ENCODE measurements at regions not wholly inside any gene's neighbourhood (a gene's known extent, or its start where the extent isn't known, plus 50 kb on each side); places are given as distances from the start of the nearest gene placed in this dataset.

DNA sequence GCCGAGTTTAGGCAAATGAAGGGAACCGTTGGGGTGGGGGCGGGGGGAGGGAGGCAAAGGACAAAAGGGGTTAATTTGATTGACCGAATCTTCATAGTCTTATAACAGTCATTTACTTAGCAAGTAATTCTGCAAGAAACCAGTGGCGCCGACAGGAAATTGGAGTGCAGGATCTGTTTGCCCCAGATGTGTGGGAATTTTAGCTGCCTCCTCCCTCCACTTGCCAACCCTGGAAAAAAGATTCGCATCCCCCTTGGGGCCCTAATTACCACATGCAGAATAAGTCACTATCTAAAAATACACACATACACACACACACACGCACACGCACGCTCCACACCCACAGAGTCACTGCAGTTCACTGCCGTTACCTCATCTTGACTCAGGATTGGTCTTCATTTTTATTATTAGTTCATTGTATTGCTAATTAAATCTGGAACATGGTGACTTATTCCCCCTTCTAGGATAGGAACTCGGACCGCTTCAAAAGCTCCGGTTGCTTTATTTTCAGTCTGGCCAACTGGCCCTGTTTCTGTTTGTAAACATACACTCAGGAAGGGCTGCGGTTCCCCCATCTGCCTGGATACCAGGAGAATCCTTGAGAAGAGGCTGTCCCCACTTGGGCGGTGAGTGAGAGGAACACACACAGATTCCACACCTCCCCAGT is 241.6 kb upstream of the SALL1 start:
- DNase-seq (ENCODE audit: low read depth in 2 of 2) = no peak

DNA sequence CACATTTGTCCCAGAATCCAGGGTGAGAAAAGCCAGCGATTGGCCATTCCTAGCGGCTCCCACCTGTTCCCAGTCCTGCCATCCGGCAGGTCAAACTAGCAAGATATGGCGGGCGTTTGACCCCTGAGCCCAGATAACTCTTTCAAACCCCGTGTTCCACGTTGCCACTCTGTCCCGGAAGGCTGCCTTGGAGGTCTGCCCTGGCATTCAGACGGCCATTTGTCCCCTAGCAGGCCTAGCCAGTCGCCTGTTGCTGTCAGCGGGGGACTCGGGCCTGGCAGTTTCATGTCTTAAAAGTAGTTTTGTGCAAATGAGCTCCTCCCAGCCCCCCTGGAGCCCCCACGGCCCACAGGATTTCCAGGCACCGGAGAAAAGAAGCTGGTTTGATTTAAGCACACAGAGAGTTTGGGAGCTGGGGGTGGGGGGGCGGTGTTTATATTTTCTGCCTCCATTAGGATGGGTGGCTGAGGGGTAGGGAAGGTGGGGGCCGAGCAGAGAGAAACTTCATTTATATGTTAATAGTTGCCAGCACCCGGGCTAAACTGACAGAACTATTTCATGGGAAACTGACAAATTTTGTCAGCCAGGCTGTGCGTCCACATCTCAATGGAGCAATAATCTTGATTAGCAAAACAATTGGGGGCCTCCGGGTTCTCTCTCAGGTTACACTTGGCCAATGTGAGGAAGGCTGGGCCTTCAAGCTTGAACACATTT is 240.9 kb upstream of the SALL1 start:
- no peak for DNase-seq (ENCODE audit: low read depth in 2 of 2)

DNA sequence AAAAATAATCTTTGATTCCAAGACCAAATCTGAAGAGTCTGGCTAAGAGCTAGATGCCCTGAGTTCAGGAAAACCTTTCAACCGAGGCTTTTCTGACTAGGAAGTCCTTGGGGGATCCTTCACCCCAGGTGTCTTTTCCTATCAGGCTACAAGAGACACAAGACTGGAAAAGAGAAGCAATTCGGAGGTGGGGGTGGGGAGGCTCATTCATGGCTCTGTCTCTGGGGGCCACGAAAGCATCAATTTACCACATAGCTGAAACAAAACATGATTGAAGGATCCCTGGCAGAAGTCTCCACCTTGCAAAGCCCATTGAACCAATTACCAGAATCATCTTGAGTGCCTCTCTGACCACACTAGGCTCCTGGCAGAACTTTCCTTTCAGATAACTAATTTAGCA is 239.8 kb upstream of the SALL1 start:
- DNase-seq (ENCODE audit: low read depth in 2 of 2) = no peak

DNA sequence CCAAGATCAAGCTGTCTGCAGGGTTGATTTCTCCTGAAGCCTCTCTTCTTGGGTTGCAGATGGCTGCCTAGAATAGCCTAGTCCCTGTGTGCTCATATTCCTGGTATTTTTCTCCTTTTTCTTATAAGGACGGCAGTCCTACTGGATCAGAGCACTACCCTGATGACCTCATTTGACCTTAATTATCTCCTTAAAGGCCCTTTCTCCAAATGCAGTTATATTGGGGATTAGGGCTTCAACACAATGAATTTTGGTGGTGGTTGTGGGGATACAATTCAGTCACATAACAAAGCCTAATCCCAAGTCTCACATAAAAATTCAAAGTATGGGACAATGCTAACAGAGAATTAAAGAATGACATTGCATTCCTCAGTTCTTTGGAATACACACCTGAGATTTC is 238.8 kb upstream of the SALL1 start:
- DNase-seq (ENCODE audit: low read depth in 2 of 2) = no peak

DNA sequence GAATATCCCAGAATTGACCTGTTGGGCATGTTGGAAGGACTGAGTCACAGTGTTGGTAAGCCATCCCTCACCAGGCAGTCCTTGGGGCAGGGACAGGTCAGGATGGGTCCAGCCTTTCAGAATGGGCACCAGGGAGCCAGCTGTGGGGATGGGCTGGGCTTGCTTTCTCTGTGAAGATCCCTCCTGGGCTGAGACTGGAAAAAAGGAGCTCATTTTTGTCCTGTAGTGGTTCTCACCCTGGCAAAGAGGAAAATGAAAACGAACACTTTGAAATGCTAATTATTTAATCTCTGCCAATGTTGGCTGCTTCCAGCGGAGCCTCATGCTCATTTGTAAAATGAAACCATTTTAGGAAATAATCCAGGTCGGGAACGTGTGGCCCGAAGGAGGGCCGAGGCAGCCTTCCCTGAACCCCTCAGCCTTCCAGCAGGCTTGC is 237.5 kb upstream of the SALL1 start:
- no peak for DNase-seq (ENCODE audit: low read depth in 2 of 2)

GRCh38 chr16:51383909-51384308 is 232.8 kb upstream of the SALL1 start:
- DNase-seq (ENCODE audit: low read depth in 2 of 2) = no peak

DNA sequence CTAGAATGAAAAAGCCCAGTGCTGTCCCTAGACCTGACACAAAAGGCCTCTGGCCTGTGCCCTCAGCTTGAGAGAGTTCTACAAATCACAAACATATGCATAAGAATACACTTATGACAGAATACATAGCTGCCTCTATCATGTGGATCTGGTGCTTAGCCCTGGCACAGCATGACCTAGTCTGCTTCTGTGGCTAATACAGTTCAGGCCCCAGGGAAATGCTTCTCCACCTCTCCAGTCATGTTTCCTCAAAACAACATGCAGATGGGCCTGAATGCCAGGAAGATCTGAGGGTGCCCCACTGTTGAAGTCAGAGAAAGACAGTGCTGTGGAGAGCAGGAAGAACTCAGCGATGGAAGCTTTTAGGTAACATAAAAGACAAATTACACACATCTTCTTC is 231.9 kb upstream of the SALL1 start:
- DNase-seq (ENCODE audit: low read depth in 2 of 2) = no peak

GRCh38 chr16:51382211-51382610 is 231.1 kb upstream of the SALL1 start:
- no peak for DNase-seq (ENCODE audit: low read depth in 2 of 2)

- DNase-seq (ENCODE audit: low read depth in 2 of 2) = no peak
Measured at GRCh38 chr16:51376080-51376479, 225.0 kb upstream of the SALL1 start.

- no peak for DNase-seq (ENCODE audit: low read depth in 2 of 2)
Measured at GRCh38 chr16:51374790-51375189, 223.7 kb upstream of the SALL1 start.

DNA sequence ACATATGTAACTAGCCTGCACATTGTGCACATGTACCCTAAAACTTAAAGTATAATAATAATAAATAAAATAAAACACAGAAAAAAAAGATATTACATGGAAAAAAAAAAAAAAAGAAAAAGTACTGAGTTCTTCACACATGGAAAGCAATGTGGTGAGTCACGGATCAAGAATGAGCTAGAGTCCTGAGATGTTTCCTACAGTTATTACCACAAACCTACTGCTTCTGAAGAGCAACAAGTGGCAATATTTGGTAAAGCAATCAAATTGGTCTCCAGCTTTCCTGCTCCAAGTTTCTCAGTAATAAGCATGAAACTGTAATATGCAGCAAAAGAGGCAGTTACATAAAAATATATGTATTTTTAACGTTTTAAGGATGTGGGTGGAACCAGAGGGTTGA is 223.3 kb upstream of the SALL1 start:
- DNase-seq (ENCODE audit: low read depth in 2 of 2) = no peak

DNA sequence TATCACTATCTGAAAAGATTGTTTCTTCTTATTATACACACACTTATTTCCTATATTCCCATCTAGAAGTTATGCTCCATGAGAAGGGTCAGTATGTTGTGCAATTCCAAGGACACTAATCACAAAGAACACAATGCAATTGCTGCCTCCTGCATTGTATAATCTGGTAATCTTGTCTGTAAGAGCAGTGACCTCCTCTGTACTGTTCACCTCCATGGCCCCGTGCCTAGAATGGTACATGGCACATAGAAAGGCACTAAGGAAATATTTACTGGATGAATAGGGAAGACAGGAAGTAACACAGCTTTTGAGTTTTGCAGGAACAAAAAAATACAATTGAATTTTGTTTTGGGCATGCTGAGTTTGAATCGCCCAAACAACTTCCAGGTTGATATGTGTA is 214.6 kb upstream of the SALL1 start:
- DNase-seq (ENCODE audit: low read depth in 2 of 2) = no peak

DNA sequence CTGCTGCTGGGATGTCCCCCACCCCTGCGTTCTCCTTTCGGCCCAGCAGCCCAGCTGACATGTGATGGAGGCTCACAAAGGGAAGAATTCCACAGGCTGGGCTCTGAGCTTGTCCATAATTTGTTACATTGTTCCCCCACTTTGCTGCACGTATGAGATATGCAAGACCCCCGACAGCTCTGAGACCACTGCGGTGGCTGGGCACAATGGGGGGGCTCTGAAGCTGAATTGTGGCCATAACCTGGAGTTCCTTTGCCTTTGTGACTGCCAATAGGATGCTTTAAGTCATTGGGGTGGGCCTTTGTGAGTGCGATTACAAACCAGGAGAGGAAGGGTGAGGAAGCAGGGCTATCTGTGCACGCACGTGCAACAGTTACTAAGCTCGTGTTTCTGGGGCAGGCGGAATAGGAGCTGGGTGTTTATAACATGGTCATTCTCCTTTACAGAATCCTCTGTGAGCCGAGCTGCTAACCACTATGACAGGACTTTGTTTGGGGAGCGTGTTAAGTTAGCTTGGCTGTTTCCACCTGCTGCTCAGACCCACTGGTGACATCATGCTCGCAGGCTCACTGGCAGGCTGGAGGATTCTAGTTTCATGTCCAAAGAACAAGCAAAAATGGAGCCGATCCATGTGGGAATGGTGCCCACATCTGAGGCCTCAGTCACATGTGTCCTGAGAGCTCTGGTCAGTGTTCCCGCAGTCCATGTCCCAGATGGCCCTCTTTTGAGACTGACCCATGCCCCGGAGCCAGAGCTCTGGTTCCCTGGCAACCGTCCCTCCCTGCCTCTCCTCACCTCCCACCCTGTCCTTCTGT is 208.3 kb upstream of the SALL1 start:
- no peak for DNase-seq (ENCODE audit: low read depth in 2 of 2)

DNA sequence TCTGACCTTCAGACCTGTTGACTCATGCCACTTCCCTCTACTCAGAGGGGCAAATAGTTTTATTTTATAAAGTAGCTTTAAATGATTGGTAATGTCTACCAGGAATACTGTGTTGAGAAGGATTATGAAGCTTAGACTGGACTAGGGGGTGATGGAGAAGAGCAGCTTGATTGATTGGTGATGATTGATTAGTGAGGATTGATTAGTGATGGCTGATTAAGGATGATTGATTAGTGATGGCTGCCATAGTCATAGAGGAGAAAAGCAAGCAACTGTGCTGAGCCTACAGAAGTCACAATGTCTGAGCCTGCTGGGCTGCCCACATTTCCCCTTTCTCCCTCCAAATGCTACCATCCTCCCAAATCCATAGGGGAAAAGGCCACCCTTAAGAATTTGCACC is 206.8 kb upstream of the SALL1 start:
- DNase-seq (ENCODE audit: low read depth in 2 of 2) = no peak

DNA sequence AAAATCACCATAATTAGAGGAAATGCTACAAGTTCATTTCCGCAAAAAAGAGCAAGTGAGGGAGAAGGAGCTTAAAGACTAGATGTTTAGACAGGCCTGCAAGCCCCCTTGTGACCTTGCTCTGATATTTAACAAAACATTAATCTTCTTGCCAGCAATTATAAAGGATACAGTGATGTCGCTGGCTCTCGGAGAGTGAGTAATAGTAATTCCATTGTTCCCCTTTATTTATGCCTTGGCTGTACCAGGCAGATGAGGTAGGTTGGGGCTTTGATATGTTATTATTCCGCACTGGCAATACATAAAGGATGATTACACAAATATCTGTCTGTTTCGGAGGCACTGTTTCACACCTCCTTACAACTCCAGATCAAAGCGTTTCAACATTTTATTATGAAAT is 204.8 kb upstream of the SALL1 start:
- DNase-seq (ENCODE audit: low read depth in 2 of 2) = no peak

DNA sequence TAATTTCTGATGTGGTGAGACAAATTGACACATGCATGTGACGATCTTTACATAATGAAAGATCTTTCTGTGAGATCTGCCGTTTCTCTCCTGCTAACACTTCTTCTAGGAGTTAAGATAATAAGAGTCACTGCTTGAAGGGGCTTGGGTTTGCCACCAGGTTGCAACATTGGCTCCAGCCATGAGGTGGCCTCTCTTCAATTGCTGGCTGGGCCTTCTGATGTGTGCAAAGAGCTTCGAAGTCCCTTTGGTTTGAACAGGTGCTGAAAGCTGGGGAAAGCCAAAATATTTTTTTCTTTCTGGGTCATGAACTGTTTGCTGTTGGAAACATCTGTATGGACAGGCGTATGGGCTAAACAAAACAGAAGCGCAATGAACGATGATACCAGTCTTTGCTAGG is 204.1 kb upstream of the SALL1 start:
- DNase-seq (ENCODE audit: low read depth in 2 of 2) = no peak

DNA sequence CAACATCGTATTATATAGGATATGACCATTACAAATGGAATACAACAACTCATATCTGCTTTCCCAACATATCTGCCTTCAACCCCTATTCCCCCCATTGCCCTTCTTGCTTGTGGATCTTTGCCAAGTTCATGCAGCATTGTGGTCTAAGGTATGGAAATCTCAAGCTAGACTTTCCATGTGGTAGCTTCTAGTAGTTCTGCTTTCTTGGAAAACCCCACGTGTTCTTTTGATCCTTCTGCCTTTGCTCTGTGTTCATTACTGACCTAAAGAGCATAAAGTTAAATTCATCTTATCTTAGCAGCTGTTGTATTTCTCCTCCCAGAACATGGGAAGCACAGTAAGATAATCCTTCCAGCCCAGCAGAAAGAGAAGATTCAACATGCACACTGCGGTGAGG is 202.0 kb upstream of the SALL1 start:
- no peak for DNase-seq (ENCODE audit: low read depth in 2 of 2)

GRCh38 chr16:51349626-51350025 is 198.6 kb upstream of the SALL1 start:
- DNase-seq (ENCODE audit: low read depth in 2 of 2) = no peak

DNA sequence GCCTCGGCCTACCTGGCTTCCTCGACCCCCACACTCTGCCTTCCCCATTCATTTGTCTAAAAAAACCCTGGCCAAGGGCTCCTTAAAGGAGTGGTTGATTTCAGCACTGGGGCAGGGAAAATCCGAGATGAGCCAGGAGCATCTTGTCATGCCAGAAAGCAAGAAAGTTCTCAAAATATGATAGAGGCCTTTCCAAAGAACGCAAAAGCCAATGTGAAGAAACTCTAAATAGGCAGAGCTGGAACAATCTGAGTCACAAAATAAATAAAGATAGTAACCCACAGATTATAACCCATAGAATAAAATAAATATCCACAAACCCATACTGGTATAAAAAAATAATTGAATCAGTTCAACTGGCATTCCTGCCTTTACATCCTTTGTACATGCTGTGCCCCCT is 192.3 kb upstream of the SALL1 start:
- no peak for DNase-seq (ENCODE audit: low read depth in 2 of 2)

GRCh38 chr16:51341204-51341603 is 190.1 kb upstream of the SALL1 start:
- no peak for DNase-seq (ENCODE audit: low read depth in 2 of 2)

DNA sequence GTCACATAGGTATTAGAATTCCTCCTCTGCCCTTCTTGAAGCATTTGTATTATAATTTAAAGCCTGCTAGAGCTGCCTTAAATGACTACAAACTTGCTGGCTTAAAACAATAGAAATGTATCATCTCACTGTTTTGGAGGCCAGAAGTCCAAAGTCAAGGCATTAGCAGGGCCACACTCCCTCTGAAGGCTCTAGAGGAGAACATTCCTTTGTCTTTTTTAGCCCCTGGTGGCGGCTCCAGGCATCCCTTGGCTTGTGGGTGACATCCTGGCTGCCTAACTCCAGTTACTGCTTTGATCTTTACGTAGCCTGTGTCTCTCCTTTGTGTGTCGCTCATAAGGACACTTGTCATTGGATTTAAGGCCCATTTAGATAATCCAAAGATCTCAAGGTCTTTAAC is 186.6 kb upstream of the SALL1 start:
- no peak for DNase-seq (ENCODE audit: low read depth in 2 of 2)

GRCh38 chr16:51328733-51329132 is 177.7 kb upstream of the SALL1 start:
- no peak for DNase-seq (ENCODE audit: low read depth in 2 of 2)

DNA sequence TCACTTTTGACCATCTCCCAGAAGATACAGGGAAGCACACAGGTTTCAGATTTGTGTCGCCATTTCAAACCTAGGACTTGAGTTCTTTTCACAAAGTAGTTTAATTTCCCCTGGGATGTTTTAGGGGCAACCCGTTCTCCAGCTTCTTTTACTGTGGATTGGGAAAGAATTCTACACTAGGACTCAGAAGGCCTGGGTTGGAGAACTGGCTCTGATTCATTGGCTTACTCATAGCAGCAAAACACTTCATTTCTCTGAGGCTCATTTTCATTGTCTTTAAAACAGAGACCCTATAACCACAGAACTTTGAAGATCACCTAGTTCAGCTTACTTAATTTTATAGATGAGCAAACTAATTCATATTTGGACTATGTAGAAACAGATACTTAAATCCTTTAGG is 175.9 kb upstream of the SALL1 start:
- DNase-seq (ENCODE audit: low read depth in 2 of 2) = no peak
